ENCODE measurements at regions not wholly inside any gene's neighbourhood (a gene's known extent, or its start where the extent isn't known, plus 50 kb on each side); places are given as distances from the start of the nearest gene placed in this dataset.

GRCh38 chr4:181416966-181417365 is 826.2 kb upstream of the TENM3 start:
- DNase-seq (ENCODE audit: low spot score) = no peak

DNA sequence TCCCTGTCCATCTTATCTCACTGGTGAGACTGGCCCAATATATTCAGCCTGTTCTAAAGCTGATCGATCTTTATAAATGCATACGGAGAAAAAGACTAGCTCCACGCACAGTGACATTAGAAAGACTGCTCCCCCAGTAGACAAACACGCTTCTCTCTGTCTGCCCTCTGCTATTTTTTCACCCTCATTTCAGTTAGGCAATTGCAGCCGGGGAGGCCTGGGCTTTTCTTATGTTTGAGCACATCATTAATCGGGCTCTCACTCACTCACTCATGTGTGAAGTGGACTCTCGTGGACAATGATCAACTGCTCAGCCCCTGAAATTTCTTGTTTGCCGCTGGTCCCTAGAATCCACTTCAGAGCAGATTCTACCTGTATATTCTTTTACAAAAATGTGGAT is 824.7 kb upstream of the TENM3 start:
- DNase-seq (ENCODE audit: low spot score) = no peak

- no peak for DNase-seq (ENCODE audit: low spot score)
These were observed 822.3 kb upstream of the TENM3 start for GRCh38 chr4:181420950-181421349.

GRCh38 chr4:181424362-181425016 is 818.7 kb upstream of the TENM3 start:
- DNase-seq (ENCODE audit: low spot score) = no peak

DNA sequence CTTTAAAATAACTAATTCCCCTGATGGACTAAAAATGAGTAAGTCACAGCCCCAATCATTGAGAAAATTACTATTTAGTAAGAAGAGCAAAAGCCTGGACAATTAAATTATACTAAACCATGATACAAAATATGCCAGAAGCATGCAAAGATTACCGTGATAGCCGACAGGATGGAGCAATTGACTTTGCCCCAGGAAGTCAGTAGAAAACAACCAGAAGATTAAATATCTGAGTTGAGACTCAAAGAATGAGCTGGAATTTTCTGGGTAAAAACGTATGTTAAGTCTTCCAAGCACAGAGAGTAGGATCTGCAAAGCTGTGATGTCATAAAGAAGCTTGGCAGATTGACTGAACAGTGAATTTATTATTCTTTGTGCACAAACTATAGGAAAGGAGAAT is 816.1 kb upstream of the TENM3 start:
- no peak for DNase-seq (ENCODE audit: low spot score)

- no peak for DNase-seq (ENCODE audit: low spot score)
These were observed 812.2 kb upstream of the TENM3 start for GRCh38 chr4:181431006-181431405.

DNA sequence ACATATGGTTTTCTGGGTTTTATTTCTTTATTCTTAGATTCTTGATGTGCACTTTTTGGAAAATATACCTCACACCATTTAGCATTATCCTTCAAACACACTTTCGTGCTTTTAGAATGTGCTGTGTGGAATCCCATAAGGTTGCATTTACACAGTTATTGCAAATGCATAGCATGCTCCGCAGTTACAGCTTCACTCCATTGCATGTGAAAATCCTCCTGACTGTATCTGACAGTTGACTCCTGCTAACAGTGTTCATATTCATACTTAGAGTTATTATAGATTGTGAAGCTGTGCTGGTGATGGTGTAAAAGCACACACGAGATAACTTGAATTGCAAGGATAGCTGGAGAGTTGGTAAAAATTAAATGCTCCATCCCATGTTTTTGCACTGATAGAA is 811.5 kb upstream of the TENM3 start:
- no peak for DNase-seq (ENCODE audit: low spot score)

GRCh38 chr4:181432335-181432734 is 810.9 kb upstream of the TENM3 start:
- DNase-seq (ENCODE audit: low spot score) = no peak

- no peak for DNase-seq (ENCODE audit: low spot score)
These were observed 805.3 kb upstream of the TENM3 start for GRCh38 chr4:181437895-181438294.

DNA sequence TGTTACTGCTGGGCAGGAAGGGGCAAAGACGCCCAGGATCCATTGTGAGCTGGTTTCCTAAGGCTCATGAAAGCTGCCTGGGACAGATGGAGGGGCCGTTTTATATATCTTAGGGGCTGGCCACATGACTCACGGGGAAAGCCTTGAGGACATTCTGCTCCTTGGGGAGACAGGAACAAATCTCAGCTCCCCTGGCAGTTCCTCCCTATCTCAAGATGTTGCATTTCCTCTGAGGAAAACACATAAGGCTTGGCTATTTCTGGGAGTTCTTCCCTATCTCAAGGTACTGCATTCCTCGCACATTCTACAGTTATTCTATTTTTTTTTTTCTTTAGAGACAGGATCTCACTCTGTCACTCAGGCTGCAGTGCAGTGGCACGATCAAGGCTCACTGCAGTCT is 804.6 kb upstream of the TENM3 start:
- no peak for DNase-seq (ENCODE audit: low spot score)

- no peak for DNase-seq (ENCODE audit: low spot score)
These were observed 800.2 kb upstream of the TENM3 start for GRCh38 chr4:181443021-181443420.

GRCh38 chr4:181465826-181466225 is 777.4 kb upstream of the TENM3 start:
- no peak for DNase-seq (ENCODE audit: low spot score)

- DNase-seq (ENCODE audit: low spot score) = no peak
These were observed 774.8 kb upstream of the TENM3 start for GRCh38 chr4:181468451-181468850.

DNA sequence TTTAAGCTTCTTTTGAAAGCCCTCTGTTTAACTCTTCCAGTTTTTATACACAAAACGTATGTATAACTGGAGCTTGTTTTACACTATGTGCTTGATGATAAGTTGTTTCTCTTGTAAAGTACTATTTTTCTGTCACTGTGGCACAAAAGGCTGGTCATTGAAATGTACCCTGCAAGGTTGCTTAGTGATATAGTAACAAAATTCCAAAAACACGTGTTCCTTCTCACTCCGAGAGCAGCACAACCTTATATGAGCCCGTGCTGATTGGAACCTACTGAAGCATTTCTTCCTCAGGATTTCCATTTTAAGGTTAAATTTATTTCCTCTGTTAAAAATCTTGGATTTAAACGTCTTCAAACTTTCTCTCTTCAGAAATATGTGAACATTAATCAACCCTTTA is 772.9 kb upstream of the TENM3 start:
- no peak for DNase-seq (ENCODE audit: low spot score)

- DNase-seq (ENCODE audit: low spot score) = no peak
These were observed 767.8 kb upstream of the TENM3 start for GRCh38 chr4:181475359-181475758.

- no peak for DNase-seq (ENCODE audit: low spot score)
These were observed 767.3 kb upstream of the TENM3 start for GRCh38 chr4:181475781-181476507.

DNA sequence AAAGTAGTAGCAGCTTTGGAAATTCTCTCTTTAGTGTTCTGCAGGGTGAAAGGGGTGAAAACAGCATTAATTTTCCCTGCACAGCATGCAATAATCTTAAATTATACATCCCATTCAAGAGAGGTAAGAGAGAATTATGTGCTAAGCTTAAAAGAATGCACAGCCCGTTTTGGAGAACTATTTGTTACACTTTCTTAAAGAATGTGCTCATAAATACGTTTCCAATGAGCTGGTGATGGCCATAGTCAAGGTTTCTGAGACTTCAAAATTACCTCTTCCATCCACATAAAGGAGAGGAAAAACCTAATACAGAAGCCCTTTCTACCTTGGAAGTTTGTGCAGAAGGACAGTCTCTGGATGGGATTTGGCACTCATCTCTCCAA is 766.7 kb upstream of the TENM3 start:
- DNase-seq (ENCODE audit: low spot score) = no peak

DNA sequence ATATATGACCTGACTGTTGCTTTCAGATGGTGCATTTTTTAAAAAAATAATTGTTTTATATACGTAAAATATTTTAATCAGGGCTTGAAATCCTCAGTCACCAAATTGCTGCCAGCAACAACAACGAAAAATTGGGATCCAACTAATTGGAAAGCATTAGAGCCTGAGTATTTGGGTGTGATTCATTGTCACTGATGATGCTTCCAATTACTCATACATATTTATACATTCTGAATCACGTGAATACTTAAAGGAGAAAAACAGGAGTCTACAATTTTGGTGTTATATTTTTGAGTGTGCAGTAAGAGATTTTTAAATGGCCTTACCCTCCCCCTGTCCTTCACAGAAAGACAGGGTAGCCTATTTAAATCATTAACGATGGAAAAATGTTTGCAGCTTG is 765.6 kb upstream of the TENM3 start:
- no peak for DNase-seq (ENCODE audit: low spot score)

DNA sequence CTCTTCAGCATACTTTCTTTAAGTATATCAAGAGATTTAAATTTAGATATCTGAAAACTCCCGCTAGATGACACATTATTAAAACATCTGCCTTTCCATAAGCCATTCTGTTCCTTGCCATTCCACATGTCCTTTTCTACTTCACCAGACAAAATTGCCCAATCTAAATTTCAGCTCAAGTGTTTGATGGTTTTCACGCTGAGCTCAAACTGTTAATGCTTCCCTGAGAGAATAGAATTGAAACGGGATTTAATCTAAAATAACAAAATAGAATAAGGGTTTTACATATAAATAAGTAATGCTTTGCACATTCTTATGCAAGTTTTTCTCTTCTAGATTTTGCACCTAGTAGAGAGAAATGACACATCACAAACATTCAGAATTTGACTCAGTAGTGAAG is 764.5 kb upstream of the TENM3 start:
- no peak for DNase-seq (ENCODE audit: low spot score)

GRCh38 chr4:181479141-181479540 is 764.1 kb upstream of the TENM3 start:
- DNase-seq (ENCODE audit: low spot score) = no peak

- no peak for DNase-seq (ENCODE audit: low spot score)
These were observed 758.8 kb upstream of the TENM3 start for GRCh38 chr4:181484396-181484795.

DNA sequence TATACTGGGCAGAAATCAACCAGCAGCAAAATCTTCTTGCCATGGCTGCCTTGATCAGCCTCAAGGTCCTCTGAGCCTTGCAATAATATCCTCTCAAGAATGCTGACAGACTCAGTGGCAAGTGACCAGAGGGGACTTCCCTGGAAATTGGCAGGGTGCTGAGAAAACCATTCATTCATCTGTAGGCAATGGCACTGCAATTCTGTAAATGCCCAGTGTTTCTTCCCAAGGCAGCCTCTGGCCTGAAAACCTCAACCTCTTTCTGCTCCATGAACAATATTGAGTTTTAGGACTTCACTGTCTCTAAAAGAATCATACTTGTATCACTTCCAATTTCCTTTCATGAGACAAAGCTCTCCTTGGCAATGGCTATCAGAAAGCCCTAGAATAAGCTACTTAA is 754.3 kb upstream of the TENM3 start:
- DNase-seq (ENCODE audit: low spot score) = no peak

DNA sequence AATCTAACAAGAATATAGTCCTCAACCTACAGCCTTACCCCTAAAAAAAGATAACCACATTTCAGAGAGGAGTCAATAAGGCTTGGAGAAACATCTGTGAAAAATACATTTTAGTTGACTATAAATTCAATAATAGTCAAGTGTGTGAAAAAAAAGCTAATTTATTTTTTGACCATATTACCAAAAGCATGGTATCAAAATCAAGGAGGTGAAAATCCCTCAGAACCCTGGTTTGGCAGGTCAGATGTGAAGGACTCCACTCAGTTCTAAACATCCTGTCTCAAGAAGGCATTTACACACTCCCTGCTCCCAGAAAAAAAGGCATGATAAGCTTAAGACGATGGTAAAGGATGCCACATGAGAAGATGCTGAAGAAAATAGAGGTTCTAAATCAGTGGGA is 745.1 kb upstream of the TENM3 start:
- DNase-seq (ENCODE audit: low spot score) = no peak

DNA sequence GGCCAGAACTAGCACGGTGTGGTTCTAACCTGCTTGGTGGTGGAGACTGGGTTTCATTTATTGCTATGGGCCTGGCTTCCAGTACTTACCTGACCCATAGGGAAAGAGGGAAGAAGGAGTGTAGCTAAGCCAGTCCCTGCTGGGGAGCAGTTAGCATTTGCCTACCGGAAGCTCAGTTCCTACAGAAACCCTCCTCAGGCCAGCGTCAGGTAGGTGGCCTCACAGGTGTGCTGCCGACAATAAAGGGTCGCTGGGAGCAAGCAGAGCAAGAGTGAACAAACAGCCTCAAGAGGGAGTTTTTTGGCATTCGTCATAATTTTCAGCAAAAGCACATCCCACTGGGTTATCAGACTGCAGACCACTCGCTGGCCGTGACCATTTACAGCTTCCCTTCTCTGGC is 740.6 kb upstream of the TENM3 start:
- DNase-seq (ENCODE audit: low spot score) = no peak
